SK-N-SH (cell line): ENCODE measurements at regions not wholly inside any gene's neighbourhood (a gene's known extent, or its start where the extent isn't known, plus 50 kb on each side); places are given as distances from the start of the nearest gene placed in this dataset.

ENCODE experiments used
- CTCF ChIP-seq: fragments of 200-600 bp; sonication (generic); IDR thresholded peaks from 2 replicates; pipeline ENCODE4 v1.6.1; 2017; ENCODE audit warnings: antibody characterized with exemption, mild to moderate bottlenecking, moderate library complexity
- EP300 ChIP-seq, 2 experiments: IDR thresholded peaks; 2 replicates each; pipeline versions ENCODE4 v1.4.0 to v1.6.1; 2012; ENCODE audit warnings: borderline replicate concordance in 1 of 2, low read depth in 1 of 2, low read length in 1 of 2

DNA sequence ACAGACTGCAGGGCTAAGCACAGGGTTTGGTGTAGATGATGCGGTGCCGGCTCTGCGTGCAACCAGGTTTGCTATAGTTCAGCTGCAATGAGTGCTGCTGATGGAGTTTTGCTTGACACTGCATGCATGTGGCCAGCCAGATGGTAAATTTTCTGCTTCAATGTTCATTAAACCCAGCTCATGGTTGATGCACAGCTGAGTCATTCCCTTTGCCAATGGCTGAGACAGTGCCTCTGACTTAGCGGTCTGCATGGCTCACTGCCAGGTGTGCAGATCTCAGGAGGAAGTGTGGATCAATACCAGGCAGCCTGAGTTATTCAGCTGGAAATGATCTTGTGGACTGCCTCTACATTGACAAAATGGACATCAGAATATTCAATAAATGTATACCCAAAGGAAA, 172.7 kb upstream of the ZP4 start:
- TF ChIP-seq EP300 (IDR thresholded peaks at IDR 0.05; ENCODE audit: borderline replicate concordance in 1 of 2, low read depth in 1 of 2, low read length in 1 of 2): no peak
- no peak for TF ChIP-seq CTCF
